H1 (cell line): ENCODE measurements at regions not wholly inside any gene's neighbourhood (a gene's known extent, or its start where the extent isn't known, plus 50 kb on each side); places are given as distances from the start of the nearest gene placed in this dataset.

Experiments used
- CREB1 ChIP-seq: IDR thresholded peaks from 2 replicates; pipeline ENCODE4 v1.6.1; 2012; ENCODE audit warnings: inconsistent platforms
- NANOG ChIP-seq: IDR thresholded peaks from 2 replicates; pipeline ENCODE4 v1.6.1; 2011; ENCODE audit warnings: low read length, low read depth, mild to moderate bottlenecking, inconsistent platforms; ENCODE audit not compliant: insufficient read depth, poor library complexity, severe bottlenecking
- PHF8 ChIP-seq: fragments of 200-600 bp; sonication (generic); conservative IDR thresholded peaks from 2 replicates; pipeline ENCODE4 v1.7.1; 2012; ENCODE audit warnings: low read depth, mild to moderate bottlenecking, inconsistent platforms, low read length, moderate library complexity

DNA sequence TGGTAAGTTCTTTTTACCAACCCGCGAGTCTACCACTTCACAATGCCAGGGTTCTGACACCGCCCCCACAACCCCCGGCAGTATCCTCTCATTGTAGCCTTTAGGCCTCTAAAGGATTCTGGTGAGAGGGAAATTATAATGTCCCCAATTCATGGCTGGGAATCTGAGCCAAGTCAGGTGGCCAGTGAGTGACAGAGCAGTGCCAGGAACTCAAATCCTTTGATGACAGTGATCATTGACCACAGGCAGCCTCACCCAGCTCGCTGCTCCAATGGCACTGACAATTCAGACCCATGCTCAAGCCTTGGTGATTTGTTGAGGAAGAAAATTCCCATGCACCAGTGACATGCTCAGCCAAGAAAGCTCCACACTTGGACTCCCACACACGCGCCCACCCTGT lies 63.4 kb upstream of the CSF1 start (continued):
- TF ChIP-seq PHF8 (no peak), NANOG (no peak), CREB1 (no peak)
- TF ChIP-seq, all 59 proteins: peak for 0
